ENCODE measurements at regions not wholly inside any gene's neighbourhood (a gene's known extent, or its start where the extent isn't known, plus 50 kb on each side); places are given as distances from the start of the nearest gene placed in this dataset.

- Mint-ChIP-seq H3K4me3 (no peak overlapping the region), H3K9me3 (peaks cover 2% of the 10 kb centered on the region), H3K36me3 (peaks cover 10% of the 10 kb centered on the region), H3K27ac (no peak overlapping the region), H3K4me1 (no peaks in the 10 kb centered on the region), H3K27me3 (peaks cover 14% of the 10 kb centered on the region)
These were observed 245.2 kb downstream of the CDH26 start for GRCh38 chr20:60203451-60203850.

GRCh38 chr20:60204601-60205000, 246.4 kb downstream of the CDH26 start:
- H3K27me3 Mint-ChIP-seq = peaks cover 8% of the 10 kb centered on the region
- peaks cover under 1% of the 10 kb centered on the region for H3K36me3 Mint-ChIP-seq
- H3K27ac Mint-ChIP-seq = no peak overlapping the region
- no peaks in the 10 kb centered on the region for H3K4me1 Mint-ChIP-seq
- no peak overlapping the region for H3K4me3 Mint-ChIP-seq
- H3K9me3 Mint-ChIP-seq = no peaks in the 10 kb centered on the region

GRCh38 chr20:60206259-60206658, 248.0 kb downstream of the CDH26 start:
- H3K27me3 Mint-ChIP-seq = peaks cover 7% of the 10 kb centered on the region
- no peaks in the 10 kb centered on the region for H3K9me3 Mint-ChIP-seq
- H3K4me1 Mint-ChIP-seq = peaks cover 4% of the 10 kb centered on the region
- H3K4me3 Mint-ChIP-seq = no peak overlapping the region
- no peak overlapping the region for H3K27ac Mint-ChIP-seq
- no peaks in the 10 kb centered on the region for H3K36me3 Mint-ChIP-seq

DNA sequence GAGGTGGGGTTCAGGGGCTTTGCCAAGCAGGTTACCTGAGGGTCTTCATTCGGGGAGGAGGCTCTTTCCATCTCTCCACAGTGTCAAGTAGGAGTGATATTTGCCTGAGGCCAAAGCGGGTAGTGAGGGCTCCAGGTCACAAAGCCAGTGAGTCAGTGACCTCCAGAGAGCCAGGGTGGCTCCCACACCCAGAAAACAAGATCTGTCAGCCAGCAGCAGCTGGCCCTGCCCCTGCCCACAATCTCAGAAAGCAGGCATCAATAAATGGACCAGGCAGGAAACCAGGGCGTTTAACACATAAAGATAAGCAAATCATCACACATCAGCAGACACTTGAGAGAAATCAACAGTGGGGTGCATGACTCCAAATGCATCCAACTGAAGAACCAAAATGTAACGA, 250.8 kb downstream of the CDH26 start:
- Mint-ChIP-seq H3K4me1 (peaks cover 5% of the 10 kb centered on the region), H3K27ac (no peak overlapping the region), H3K27me3 (peaks cover 7% of the 10 kb centered on the region), H3K36me3 (no peaks in the 10 kb centered on the region), H3K4me3 (no peak overlapping the region), H3K9me3 (no peaks in the 10 kb centered on the region)

- peaks cover 5% of the 10 kb centered on the region for H3K4me1 Mint-ChIP-seq
- H3K36me3 Mint-ChIP-seq = no peaks in the 10 kb centered on the region
- H3K4me3 Mint-ChIP-seq = no peak overlapping the region
- H3K9me3 Mint-ChIP-seq = no peaks in the 10 kb centered on the region
- no peak overlapping the region for H3K27ac Mint-ChIP-seq
- H3K27me3 Mint-ChIP-seq = peaks cover 3% of the 10 kb centered on the region
These were observed 252.8 kb downstream of the CDH26 start for GRCh38 chr20:60210779-60211617.

- no peak overlapping the region for H3K27ac Mint-ChIP-seq
- H3K27me3 Mint-ChIP-seq = no peaks in the 10 kb centered on the region
- no peak overlapping the region for H3K4me3 Mint-ChIP-seq
- H3K36me3 Mint-ChIP-seq = no peaks in the 10 kb centered on the region
- peaks cover 5% of the 10 kb centered on the region for H3K4me1 Mint-ChIP-seq
- no peaks in the 10 kb centered on the region for H3K9me3 Mint-ChIP-seq
These were observed 253.6 kb downstream of the CDH26 start for GRCh38 chr20:60211618-60212463.

- Mint-ChIP-seq H3K4me1 (peaks cover 5% of the 10 kb centered on the region), H3K27ac (no peak overlapping the region), H3K36me3 (no peaks in the 10 kb centered on the region), H3K4me3 (no peak overlapping the region), H3K27me3 (no peaks in the 10 kb centered on the region), H3K9me3 (no peaks in the 10 kb centered on the region)
These were observed 254.5 kb downstream of the CDH26 start for GRCh38 chr20:60212695-60213094.

DNA sequence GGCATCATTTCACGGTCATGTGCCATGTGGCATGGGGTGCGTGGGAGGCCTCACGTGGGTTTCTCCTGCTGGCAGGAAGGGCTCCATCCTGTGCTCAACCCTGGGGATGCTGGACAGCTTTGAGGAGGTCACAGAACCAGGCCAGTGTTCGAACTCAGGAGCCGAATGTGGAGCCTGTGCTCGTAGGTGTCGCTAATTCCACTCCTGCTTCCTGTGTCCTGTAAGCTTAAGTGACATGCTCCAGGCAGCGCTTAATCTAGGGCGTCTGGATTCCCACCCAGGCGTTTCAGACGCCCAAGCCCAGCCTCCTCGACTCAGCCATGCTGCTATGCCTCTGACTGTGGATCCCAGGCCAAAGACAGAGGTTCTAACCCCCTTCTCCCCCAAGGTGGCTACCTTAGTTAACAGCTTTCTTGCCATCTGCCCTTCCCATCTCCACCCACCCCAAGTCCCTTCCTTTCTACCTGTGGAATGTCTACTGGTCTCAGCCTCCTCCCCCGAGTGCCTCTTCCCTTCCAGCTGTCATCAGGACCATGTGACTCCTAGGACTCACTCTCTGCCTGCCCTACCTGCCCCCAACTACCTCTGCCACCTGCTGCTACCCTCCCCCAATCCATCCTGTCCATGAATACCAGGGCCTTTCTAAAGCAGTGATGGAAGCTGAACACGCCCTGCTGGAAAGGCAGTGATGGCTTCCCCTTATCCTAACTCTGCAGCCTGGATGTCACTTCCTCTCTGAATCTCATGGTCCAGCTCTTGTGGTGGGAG, 255.1 kb downstream of the CDH26 start:
- Mint-ChIP-seq H3K27me3 (no peaks in the 10 kb centered on the region), H3K36me3 (no peaks in the 10 kb centered on the region), H3K9me3 (no peaks in the 10 kb centered on the region), H3K4me3 (no peak overlapping the region), H3K27ac (no peak overlapping the region), H3K4me1 (peaks cover 5% of the 10 kb centered on the region)

DNA sequence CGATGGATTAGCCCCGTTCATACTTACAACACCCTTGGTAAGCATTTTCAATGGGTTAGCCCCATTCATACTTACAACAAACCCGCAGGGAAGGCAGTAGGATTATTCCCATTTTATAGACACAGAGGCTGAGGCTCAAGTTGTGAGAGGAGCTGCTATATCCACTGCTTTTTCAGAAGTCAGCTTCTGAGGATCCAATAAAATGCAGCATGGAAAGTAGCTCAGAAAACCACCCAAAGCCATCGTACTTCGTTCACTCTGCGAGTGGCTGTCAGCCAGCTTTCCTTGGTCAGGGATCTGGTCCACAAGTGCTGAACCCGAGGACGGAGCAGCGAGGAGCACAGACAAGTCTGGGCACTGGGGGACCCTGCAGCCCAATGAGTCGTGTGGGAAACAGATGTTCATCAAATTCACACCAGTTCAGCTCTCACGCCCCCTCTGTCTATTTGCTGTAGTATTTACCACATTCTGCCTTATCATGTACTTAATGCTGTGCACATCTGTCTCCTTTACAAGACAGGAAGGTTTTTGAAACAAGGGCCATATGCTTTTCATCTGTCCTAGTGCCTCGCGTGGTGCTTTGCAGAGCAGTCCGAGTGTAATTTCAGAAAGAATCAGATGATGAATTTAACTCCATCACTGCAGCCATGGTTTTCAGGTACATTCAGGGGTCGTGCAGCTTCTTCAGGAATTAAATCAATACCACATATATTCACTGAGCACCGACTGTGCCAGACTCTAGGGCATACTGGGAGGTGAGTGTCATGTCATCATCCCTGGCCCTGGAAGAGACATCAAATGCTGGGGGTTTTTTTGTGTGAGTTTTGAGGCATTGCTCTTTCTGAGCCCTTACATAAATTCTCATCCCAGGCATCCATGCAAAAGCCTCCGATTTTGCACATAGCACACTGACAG, 256.9 kb downstream of the CDH26 start:
- H3K27me3 Mint-ChIP-seq = no peaks in the 10 kb centered on the region

DNA sequence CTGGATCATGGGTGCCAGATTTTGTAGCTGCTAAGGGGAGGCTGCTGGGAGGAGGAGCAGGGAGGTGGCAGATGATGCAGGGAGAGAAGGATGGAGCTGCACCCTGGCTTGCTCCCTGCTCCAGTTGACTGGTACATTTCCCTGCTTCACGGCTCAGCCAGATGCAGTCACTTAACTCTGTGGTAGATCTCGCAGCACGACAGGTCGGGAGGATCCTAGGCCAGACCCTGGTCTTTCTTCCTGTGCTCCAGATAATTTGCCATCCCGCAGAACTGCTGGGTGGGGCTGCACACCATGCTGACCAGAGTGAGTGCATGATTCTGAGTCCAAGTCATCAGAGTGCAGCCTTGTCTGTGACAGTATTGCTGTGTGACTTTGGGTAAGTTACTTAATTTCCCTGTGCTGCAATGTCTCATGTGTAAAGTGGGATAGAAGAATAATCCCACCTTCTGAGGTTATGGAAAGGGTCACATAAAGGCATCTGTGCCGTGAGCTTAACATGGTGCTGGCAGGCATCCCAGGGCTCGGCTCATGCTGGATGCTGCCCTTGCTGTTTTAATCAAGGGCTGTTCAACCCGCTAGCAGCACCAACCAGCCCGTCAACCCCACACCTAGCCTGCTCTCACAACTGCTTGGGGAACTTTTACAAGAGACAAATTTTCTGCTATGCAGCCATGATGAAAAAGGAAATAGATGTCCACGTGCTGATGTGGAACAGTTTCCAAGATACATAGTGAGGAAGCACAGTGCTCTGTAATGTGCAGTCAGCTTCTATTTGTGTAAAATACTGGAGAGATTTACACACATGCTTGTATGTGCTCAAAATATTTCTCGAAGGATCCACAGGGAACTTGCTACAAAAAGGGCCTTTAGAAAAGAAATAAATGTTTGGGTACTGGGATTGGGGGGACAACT, 257.9 kb downstream of the CDH26 start:
- H3K36me3 Mint-ChIP-seq = no peaks in the 10 kb centered on the region
- H3K27me3 Mint-ChIP-seq = no peaks in the 10 kb centered on the region
- no peaks in the 10 kb centered on the region for H3K9me3 Mint-ChIP-seq
- H3K4me3 Mint-ChIP-seq = no peak overlapping the region
- peaks cover 2% of the 10 kb centered on the region for H3K4me1 Mint-ChIP-seq
- H3K27ac Mint-ChIP-seq = no peak overlapping the region

More for the DNA sequence above, 256.9 kb downstream of the CDH26 start:
- Mint-ChIP-seq H3K4me1 (peaks cover 5% of the 10 kb centered on the region), H3K27ac (no peak overlapping the region), H3K36me3 (no peaks in the 10 kb centered on the region), H3K9me3 (no peaks in the 10 kb centered on the region), H3K4me3 (no peak overlapping the region)

DNA sequence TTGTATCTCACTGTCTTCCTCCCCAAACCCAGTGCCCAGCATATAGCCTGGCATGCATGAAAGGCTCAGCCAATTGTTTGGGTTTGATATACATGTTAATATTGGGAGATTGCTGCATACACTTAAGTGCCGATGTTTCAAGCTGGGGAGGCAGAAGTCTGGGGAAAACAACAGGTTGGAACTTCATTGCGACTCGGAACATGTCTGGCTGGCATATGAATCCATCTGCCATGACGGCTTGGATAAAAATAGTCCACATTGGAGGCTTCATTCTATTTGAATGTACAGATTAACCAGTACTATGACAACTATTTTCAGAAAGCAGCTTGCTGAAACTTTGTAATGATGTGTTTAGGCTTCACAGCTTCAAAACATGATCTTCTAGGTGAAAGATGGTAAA, 261.0 kb downstream of the CDH26 start:
- no peak overlapping the region for H3K4me3 Mint-ChIP-seq
- H3K27ac Mint-ChIP-seq = no peak overlapping the region
- peaks cover 2% of the 10 kb centered on the region for H3K27me3 Mint-ChIP-seq
- H3K9me3 Mint-ChIP-seq = no peaks in the 10 kb centered on the region
- H3K4me1 Mint-ChIP-seq = no peaks in the 10 kb centered on the region
- H3K36me3 Mint-ChIP-seq = no peaks in the 10 kb centered on the region

DNA sequence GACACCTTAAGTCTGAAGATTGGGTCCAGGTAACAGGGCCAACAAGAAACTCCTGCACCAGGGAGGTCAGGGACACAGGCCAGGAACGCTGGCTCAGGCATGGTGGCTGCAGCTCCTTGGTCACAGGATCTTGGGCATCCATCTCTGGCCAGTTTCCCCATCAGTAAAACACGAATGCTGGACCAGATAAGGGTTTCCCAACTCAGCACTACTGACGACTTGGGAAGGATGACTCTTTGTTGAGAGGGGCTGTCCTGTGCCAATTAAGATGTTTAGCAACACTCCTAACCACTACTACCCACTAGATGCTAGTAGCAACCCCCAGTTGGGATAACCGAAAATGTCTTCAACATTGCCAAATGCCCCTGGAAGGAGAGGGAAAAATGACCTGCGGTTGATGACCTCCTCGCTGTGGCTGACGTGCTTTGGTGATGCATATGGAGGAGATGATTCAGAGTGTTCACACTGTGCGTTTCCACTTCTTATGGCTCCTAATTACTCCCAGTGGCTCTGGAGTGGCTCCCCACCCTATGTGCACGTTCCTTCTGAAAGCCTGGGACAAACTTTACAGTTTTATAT, 261.9 kb downstream of the CDH26 start:
- no peaks in the 10 kb centered on the region for H3K4me1 Mint-ChIP-seq
- H3K36me3 Mint-ChIP-seq = no peaks in the 10 kb centered on the region
- H3K27ac Mint-ChIP-seq = no peak overlapping the region
- no peak overlapping the region for H3K4me3 Mint-ChIP-seq
- H3K27me3 Mint-ChIP-seq = peaks cover 2% of the 10 kb centered on the region
- no peaks in the 10 kb centered on the region for H3K9me3 Mint-ChIP-seq

DNA sequence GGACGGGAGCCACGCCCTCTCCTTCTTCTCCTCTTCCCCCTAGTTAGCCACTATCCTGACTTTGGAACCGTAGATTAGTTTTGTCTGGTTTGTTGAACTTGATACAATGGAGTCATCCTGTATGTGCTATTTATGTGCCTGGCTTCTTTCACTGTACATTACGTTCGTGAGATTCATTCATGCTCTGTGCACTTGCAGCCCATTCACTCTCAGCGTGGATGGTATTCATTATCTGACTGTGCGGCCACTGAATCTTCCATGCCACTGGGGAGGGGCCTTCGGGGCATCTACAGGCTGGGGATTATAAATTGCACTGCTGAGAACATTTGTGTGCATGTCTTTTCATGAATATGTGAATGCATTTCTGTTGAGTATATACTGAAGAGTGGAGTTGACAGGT, 262.5 kb downstream of the CDH26 start:
- Mint-ChIP-seq H3K9me3 (no peaks in the 10 kb centered on the region), H3K4me1 (no peaks in the 10 kb centered on the region), H3K4me3 (no peak overlapping the region), H3K27ac (no peak overlapping the region), H3K36me3 (no peaks in the 10 kb centered on the region), H3K27me3 (peaks cover 2% of the 10 kb centered on the region)

DNA sequence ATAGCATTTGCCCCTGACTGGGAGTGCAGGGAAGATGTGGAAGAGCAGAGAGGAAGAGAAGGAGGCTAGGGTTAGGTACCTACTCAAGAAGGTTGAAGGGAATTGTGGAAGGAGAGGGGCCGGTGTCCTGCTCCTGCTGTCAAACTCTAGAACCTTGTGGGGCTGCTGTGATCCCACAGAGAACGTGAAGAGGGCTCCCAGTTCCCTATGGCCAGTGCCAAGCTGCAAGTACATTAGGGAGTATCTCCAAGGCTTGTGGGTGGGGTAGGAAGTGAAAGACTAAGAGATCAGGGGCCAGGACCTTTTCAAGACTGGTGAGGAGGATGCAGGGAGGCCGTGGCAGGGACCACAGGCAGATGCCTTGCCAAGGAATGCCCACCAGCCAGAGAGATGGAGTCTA, 263.4 kb downstream of the CDH26 start:
- H3K27ac Mint-ChIP-seq = no peak overlapping the region
- H3K4me1 Mint-ChIP-seq = no peaks in the 10 kb centered on the region
- H3K36me3 Mint-ChIP-seq = no peaks in the 10 kb centered on the region
- H3K4me3 Mint-ChIP-seq = no peak overlapping the region
- peaks cover 2% of the 10 kb centered on the region for H3K27me3 Mint-ChIP-seq
- no peaks in the 10 kb centered on the region for H3K9me3 Mint-ChIP-seq
